ENCODE measurements at regions not wholly inside any gene's neighbourhood (a gene's known extent, or its start where the extent isn't known, plus 50 kb on each side); places are given as distances from the start of the nearest gene placed in this dataset.
"Not testable (repeated sequence)": the region's sequence is repeated elsewhere in the genome, so short reads cannot be mapped to it uniquely, and the experiment has no call there.

DNA sequence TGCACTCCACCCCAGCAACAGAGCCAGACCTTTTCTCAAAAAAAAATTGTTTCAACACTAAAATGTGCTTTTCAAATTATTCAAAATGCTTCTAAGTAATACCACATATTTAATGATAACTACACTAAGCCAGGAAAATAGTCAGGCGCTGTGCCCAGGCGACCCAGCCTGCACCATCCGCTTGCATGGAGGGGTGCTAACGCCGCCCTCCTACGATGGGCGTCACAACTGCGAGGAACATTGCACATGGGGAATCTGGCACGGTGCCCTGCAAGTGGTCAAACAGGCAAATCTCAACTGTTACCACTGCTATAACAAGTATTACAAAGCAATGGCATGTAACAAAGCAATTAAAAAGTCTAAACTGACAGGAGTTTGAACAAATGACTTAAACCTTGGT is 131.7 kb upstream of the PTPN20 start:
- H3K9me2 ChIP-seq (replicated peaks; ENCODE audit: insufficient read depth, low read length); H3K9me3 ChIP-seq (ENCODE audit: insufficient read depth, low read length); H3K27ac ChIP-seq (ENCODE audit: low read depth, low read length); H3K4me3 ChIP-seq (ENCODE audit: insufficient read depth, low read length, poor library complexity, severe bottlenecking); H3K79me2 ChIP-seq (ENCODE audit: insufficient read depth, low read length); H4K20me1 ChIP-seq (ENCODE audit: low read depth, low read length); H3K4me2 ChIP-seq (ENCODE audit: low read depth, low read length, poor library complexity, severe bottlenecking); H2AFZ ChIP-seq (ENCODE audit: low read depth, low read length, severe bottlenecking); H3K9ac ChIP-seq (ENCODE audit: low read length); H3K27me3 ChIP-seq (ENCODE audit: low read length); H3F3A ChIP-seq (ENCODE audit: insufficient read depth); H3K36me3 ChIP-seq (ENCODE audit: low read length): not testable (repeated sequence)

DNA sequence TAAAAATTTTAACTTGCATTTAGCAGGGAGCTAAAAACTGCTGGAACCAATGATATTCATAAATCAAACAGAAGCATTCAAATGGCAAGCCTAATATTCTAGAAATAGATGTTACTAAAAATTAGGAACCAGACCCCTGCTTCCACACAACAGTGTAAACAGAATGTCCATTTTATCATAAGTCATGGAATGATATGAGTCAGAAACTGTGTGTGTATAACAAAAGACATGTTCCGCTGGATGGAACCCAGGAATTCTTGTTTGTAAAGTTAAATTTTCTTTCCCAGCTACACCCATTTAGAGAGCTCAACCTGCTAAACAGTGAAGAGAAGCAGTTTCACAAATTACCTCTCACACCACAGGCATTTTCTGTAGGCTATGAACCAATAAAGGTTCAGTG is 131.1 kb upstream of the PTPN20 start:
- not testable (repeated sequence) for H3K9me2 ChIP-seq (replicated peaks; ENCODE audit: insufficient read depth, low read length); H3K36me3 ChIP-seq (ENCODE audit: low read length); H3K79me2 ChIP-seq (ENCODE audit: insufficient read depth, low read length); H3F3A ChIP-seq (ENCODE audit: insufficient read depth); H3K27me3 ChIP-seq (ENCODE audit: low read length); H3K4me2 ChIP-seq (ENCODE audit: low read depth, low read length, poor library complexity, severe bottlenecking); H4K20me1 ChIP-seq (ENCODE audit: low read depth, low read length); H3K27ac ChIP-seq (ENCODE audit: low read depth, low read length); H3K9ac ChIP-seq (ENCODE audit: low read length); H2AFZ ChIP-seq (ENCODE audit: low read depth, low read length, severe bottlenecking); H3K4me3 ChIP-seq (ENCODE audit: insufficient read depth, low read length, poor library complexity, severe bottlenecking); H3K9me3 ChIP-seq (ENCODE audit: insufficient read depth, low read length)

GRCh38 chr10:46781001-46781400 is 130.2 kb upstream of the PTPN20 start:
- not testable (repeated sequence) for H3F3A ChIP-seq (ENCODE audit: insufficient read depth); H4K20me1 ChIP-seq (ENCODE audit: low read depth, low read length); H3K9me2 ChIP-seq (replicated peaks; ENCODE audit: insufficient read depth, low read length); H3K4me2 ChIP-seq (ENCODE audit: low read depth, low read length, poor library complexity, severe bottlenecking); H3K9me3 ChIP-seq (ENCODE audit: insufficient read depth, low read length); H3K27me3 ChIP-seq (ENCODE audit: low read length); H3K4me3 ChIP-seq (ENCODE audit: insufficient read depth, low read length, poor library complexity, severe bottlenecking); H3K79me2 ChIP-seq (ENCODE audit: insufficient read depth, low read length); H3K36me3 ChIP-seq (ENCODE audit: low read length); H3K27ac ChIP-seq (ENCODE audit: low read depth, low read length); H3K9ac ChIP-seq (ENCODE audit: low read length); H2AFZ ChIP-seq (ENCODE audit: low read depth, low read length, severe bottlenecking)

GRCh38 chr10:46782001-46782874 is 129.0 kb upstream of the PTPN20 start:
- not testable (repeated sequence) for H3K36me3 ChIP-seq (ENCODE audit: low read length); H3K4me2 ChIP-seq (ENCODE audit: low read depth, low read length, poor library complexity, severe bottlenecking)

GRCh38 chr10:46784665-46785064 is 126.6 kb upstream of the PTPN20 start:
- not testable (repeated sequence) for H3K9me3 ChIP-seq (ENCODE audit: insufficient read depth, low read length); H3K36me3 ChIP-seq (ENCODE audit: low read length); H2AFZ ChIP-seq (ENCODE audit: low read depth, low read length, severe bottlenecking); H3F3A ChIP-seq (ENCODE audit: insufficient read depth); H3K9me2 ChIP-seq (replicated peaks; ENCODE audit: insufficient read depth, low read length); H3K9ac ChIP-seq (ENCODE audit: low read length); H3K4me3 ChIP-seq (ENCODE audit: insufficient read depth, low read length, poor library complexity, severe bottlenecking); H3K27ac ChIP-seq (ENCODE audit: low read depth, low read length); H3K4me2 ChIP-seq (ENCODE audit: low read depth, low read length, poor library complexity, severe bottlenecking); H3K79me2 ChIP-seq (ENCODE audit: insufficient read depth, low read length); H4K20me1 ChIP-seq (ENCODE audit: low read depth, low read length); H3K27me3 ChIP-seq (ENCODE audit: low read length)

More at GRCh38 chr10:46782001-46782874, 129.0 kb upstream of the PTPN20 start:
- not testable (repeated sequence) for H3K79me2 ChIP-seq (ENCODE audit: insufficient read depth, low read length); H3K9ac ChIP-seq (ENCODE audit: low read length); H3K9me2 ChIP-seq (replicated peaks; ENCODE audit: insufficient read depth, low read length); H3K9me3 ChIP-seq (ENCODE audit: insufficient read depth, low read length); H3K27ac ChIP-seq (ENCODE audit: low read depth, low read length); H3K27me3 ChIP-seq (ENCODE audit: low read length); H3F3A ChIP-seq (ENCODE audit: insufficient read depth); H2AFZ ChIP-seq (ENCODE audit: low read depth, low read length, severe bottlenecking); H4K20me1 ChIP-seq (ENCODE audit: low read depth, low read length); H3K4me3 ChIP-seq (ENCODE audit: insufficient read depth, low read length, poor library complexity, severe bottlenecking)

DNA sequence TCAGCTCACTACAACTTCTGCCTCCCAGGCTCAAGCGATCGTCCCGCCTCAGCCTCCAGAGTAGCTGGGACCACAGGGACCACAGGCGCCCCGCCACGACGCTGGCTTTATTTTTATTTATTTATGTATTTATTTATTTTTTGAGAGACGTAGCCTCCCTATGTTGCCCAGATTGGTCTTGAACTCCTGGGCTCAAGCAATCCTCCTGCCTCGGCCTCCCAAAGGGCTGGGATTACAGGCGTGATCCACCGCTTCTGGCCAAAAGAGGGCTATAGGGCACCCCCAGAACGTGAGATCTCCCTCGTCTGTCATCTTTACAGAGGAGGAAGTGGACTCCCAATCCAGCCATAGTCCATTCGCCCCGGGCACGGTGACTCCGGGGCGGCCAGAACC is 125.1 kb upstream of the PTPN20 start:
- peak overlapping the region; percentile 72 for H3K9ac ChIP-seq (ENCODE audit: low read length)
- not testable (repeated sequence) for H3K27ac ChIP-seq (ENCODE audit: low read depth, low read length); H3K79me2 ChIP-seq (ENCODE audit: insufficient read depth, low read length); H3K36me3 ChIP-seq (ENCODE audit: low read length); H3F3A ChIP-seq (ENCODE audit: insufficient read depth); H3K4me3 ChIP-seq (ENCODE audit: insufficient read depth, low read length, poor library complexity, severe bottlenecking); H4K20me1 ChIP-seq (ENCODE audit: low read depth, low read length); H3K9me3 ChIP-seq (ENCODE audit: insufficient read depth, low read length); H3K27me3 ChIP-seq (ENCODE audit: low read length); H3K9me2 ChIP-seq (replicated peaks; ENCODE audit: insufficient read depth, low read length)
- peak overlapping the region; percentile 55 for H3K4me2 ChIP-seq (ENCODE audit: low read depth, low read length, poor library complexity, severe bottlenecking)
- peak overlapping the region; percentile 71 for H2AFZ ChIP-seq (ENCODE audit: low read depth, low read length, severe bottlenecking)

GRCh38 chr10:46786518-46787320 is 124.5 kb upstream of the PTPN20 start:
- not testable (repeated sequence) for H3K79me2 ChIP-seq (ENCODE audit: insufficient read depth, low read length); H3K9me2 ChIP-seq (replicated peaks; ENCODE audit: insufficient read depth, low read length); H3K9me3 ChIP-seq (ENCODE audit: insufficient read depth, low read length); H3K27me3 ChIP-seq (ENCODE audit: low read length); H3K27ac ChIP-seq (ENCODE audit: low read depth, low read length); H3K36me3 ChIP-seq (ENCODE audit: low read length); H4K20me1 ChIP-seq (ENCODE audit: low read depth, low read length); H3F3A ChIP-seq (ENCODE audit: insufficient read depth)
- Histone ChIP-seq H3K9ac (ENCODE audit: low read length) (peak overlapping the region; percentile 72), H3K4me3 (ENCODE audit: insufficient read depth, low read length, poor library complexity, severe bottlenecking) (peak overlapping the region; percentile 56), H2AFZ (ENCODE audit: low read depth, low read length, severe bottlenecking) (peak overlapping the region; percentile 94), H3K4me2 (ENCODE audit: low read depth, low read length, poor library complexity, severe bottlenecking) (peak overlapping the region; percentile 55)
